Psoas muscle (tissue), 7 donors: ENCODE measurements at regions not wholly inside any gene's neighbourhood (a gene's known extent, or its start where the extent isn't known, plus 50 kb on each side); places are given as distances from the start of the nearest gene placed in this dataset.

Source experiments
- ATAC-seq, 4 donors: fragments of 200-7000 bp; cut with Tn5 transposase; one replicate each; pipeline ENCODE4 v1.9.1; 2020; ENCODE audit warnings: moderate library complexity in 3 of 4, mild to moderate bottlenecking in 2 of 4
- DNase-seq, 2 donors: peaks; one replicate each; pipeline ENCODE4 v3.0.0-alpha.2; 2020
- H3K27ac ChIP-seq: fragments of 200-600 bp; one replicate; pipeline ENCODE4 v1.8.0; 2022
- H3K27me3 ChIP-seq, 3 donors: fragments of 200-600 bp in 1 of 3; one replicate each; pipeline versions ENCODE4 v1.6.1 to v1.8.0; 2013 to 2022; ENCODE audit warnings: low read length in 2 of 3, mild to moderate bottlenecking in 2 of 3, moderate library complexity in 1 of 3; ENCODE audit not compliant: insufficient read depth in 3 of 3
- H3K36me3 ChIP-seq, 2 donors: fragments of 200-600 bp in 1 of 2; one replicate each; pipeline versions ENCODE4 v1.6.1 to v1.8.0; 2013 to 2022; ENCODE audit warnings: low read depth in 1 of 2, mild to moderate bottlenecking in 1 of 2, moderate library complexity in 1 of 2; ENCODE audit not compliant: insufficient read depth in 1 of 2
- H3K4me1 ChIP-seq: fragments of 200-600 bp; one replicate; pipeline ENCODE4 v1.8.0; 2022
- H3K4me3 ChIP-seq: fragments of 200-600 bp; one replicate; pipeline ENCODE4 v1.8.0; 2022; ENCODE audit warnings: mild to moderate bottlenecking
- H3K9me3 ChIP-seq: fragments of 200-600 bp; one replicate; pipeline ENCODE4 v1.8.0; 2022
- WGBS, 3 donors: extraction: QIAGEN DNeasy Blood & Tissue Kit; methylation state at CpG; one replicate each; pipeline versions ENCODE4 v1.1.6 to v1.1.7; 2013; 5-methylcytosine and 5-hydroxymethylcytosine counted together
- intact Hi-C, 2 donors: fragments of 100-400 bp; cut with DNase I; formaldehyde crosslinking; loops; one replicate each; pipeline versions ENCODE4 v1.11.0 to v1.14.2; 2022
- TF ChIP-seq, protein P1 (sequence below): fragments of 200-600 bp; IDR thresholded peaks from one replicate; pipeline ENCODE4 v1.8.0; 2022; ENCODE audit warnings: antibody characterized with exemption
- donor health status: healthy with polysubstance abuse.
- donor health status: DM: no; HTN: no; CAD: no; lungs with moderate emphysema.
- donor health status: Bipolar disorder and iron deficiency.
- donor health status: healthy.
- donor health status: DM: yes; HTN: yes; CAD: no.
- donor health status: DM: no; HTN: no; CAD: no.
- donor health status: DM: yes; HTN: yes; CAD: no.

DNA sequence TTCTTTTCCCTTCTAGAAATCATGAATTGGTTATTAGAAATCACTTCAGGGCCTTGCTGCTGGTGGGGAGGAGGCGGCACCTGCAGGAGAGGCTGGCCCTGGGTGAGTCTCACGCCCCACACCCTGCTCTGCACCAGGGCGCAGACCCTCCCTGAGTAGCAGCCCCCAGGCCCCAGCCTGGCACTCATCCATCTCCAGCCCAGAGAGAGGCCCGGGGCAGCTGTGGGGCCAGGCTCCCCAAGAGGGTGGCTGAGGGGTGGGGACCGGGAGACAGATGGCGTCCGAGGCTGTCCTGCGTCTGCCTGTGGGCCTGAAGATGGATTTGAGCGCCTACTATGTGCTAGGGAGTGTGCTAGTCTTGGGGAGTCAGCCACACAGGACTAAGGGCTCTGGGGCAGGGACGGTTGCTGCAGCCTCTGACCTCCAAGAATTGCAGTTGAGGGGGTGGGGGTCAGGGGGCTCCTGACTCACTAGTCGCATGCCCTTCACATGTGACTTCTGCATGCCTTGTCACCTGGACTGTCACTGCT is 59.6 kb upstream of the GATA5 start:
- DNase-seq (no peak), ATAC-seq (no peak)
- no peaks in the 10 kb centered on the region for H3K9me3 ChIP-seq
- no peaks in the 10 kb centered on the region for H3K27me3 ChIP-seq
- TF ChIP-seq, protein P1, sequence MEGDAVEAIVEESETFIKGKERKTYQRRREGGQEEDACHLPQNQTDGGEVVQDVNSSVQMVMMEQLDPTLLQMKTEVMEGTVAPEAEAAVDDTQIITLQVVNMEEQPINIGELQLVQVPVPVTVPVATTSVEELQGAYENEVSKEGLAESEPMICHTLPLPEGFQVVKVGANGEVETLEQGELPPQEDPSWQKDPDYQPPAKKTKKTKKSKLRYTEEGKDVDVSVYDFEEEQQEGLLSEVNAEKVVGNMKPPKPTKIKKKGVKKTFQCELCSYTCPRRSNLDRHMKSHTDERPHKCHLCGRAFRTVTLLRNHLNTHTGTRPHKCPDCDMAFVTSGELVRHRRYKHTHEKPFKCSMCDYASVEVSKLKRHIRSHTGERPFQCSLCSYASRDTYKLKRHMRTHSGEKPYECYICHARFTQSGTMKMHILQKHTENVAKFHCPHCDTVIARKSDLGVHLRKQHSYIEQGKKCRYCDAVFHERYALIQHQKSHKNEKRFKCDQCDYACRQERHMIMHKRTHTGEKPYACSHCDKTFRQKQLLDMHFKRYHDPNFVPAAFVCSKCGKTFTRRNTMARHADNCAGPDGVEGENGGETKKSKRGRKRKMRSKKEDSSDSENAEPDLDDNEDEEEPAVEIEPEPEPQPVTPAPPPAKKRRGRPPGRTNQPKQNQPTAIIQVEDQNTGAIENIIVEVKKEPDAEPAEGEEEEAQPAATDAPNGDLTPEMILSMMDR: no peak
- peak overlapping the region; percentile 97 for H3K27ac ChIP-seq
- no peak overlapping the region for H3K4me3 ChIP-seq
- no peaks in the 10 kb centered on the region for H3K36me3 ChIP-seq
- H3K4me1 ChIP-seq: peaks cover 48% of the 10 kb centered on the region
- intact Hi-C loops: loop anchor here in 1 of 2 donors (2.0 kb wide), 1 partner anchor 21 kb away; no protein-coding TSS in a partner anchor
- 67 to 80% (median 72%) methylated on average over 11 of the region's 11 CpGs for WGBS, 3 donors

DNA sequence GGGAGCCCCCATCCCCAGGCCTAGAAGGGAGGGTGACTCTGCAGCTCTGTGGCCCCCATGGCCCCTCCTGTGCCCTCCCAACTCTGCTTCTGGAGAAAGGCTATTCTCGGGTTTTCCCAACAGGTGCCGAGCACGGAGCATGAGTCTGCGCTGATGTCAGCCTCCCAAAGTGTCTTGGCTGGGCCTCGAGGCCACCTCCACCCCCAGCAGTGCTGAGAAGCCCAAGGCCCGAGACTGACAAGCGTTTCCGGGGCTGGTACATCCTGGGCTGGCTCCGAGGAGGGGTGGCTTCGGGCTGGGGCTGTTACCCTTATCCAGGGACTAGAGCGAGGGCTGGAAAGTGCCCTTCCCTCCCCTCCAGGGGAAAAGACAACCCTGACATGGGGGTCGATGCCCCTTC is 60.2 kb upstream of the GATA5 start:
- Histone ChIP-seq H3K9me3 (no peaks in the 10 kb centered on the region), H3K27ac (peak overlapping the region; percentile 97), H3K36me3 (no peaks in the 10 kb centered on the region), H3K27me3 (no peaks in the 10 kb centered on the region), H3K4me3 (no peak overlapping the region), H3K4me1 (peaks cover 54% of the 10 kb centered on the region)
- DNase-seq (peak; percentile 81 to 95), ATAC-seq (peak; percentile 80 to 84 (median 82))
- WGBS, 3 donors: 32 to 44% (median 36%) methylated on average over 12 of the region's 12 CpGs
- intact Hi-C loops: loop anchor here (2.0 kb wide), 2 partner anchors 15 to 21 kb away; no protein-coding TSS in a partner anchor
- TF ChIP-seq, protein P1: no peak

DNA sequence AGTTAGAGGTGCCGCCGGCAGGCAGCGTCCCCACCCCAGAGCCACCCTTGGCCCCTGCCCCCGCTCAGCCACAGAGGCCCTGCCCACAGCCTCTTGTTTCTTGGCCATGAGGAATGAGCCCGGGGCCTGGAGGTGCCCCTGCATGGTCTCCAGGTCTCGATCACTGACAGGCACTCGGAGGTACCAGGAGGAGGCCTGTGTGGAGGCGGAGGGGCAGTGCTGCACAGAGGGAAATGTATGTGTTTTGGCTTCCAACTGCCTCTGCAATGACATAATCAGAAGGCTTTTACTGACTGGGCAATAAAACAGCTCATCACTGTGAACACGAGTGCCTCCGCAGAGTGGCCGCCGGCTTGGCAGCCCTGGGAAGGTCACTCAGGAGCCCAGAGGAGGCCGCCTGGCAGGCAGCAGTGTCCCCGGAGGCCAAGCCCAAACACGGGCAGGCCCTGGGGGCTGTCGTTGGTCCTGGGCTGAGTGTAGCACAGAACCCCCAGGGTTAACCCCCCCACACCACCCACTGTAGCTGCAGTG is 61.1 kb upstream of the GATA5 start:
- no peaks in the 10 kb centered on the region for H3K9me3 ChIP-seq
- intact Hi-C loops: loop anchor here in 1 of 2 donors (2.0 kb wide), 1 partner anchor 14 kb away; no protein-coding TSS in a partner anchor
- WGBS, 3 donors: 20 to 34% (median 25%) methylated on average over 15 to 16 of the region's 16 CpGs

DNA sequence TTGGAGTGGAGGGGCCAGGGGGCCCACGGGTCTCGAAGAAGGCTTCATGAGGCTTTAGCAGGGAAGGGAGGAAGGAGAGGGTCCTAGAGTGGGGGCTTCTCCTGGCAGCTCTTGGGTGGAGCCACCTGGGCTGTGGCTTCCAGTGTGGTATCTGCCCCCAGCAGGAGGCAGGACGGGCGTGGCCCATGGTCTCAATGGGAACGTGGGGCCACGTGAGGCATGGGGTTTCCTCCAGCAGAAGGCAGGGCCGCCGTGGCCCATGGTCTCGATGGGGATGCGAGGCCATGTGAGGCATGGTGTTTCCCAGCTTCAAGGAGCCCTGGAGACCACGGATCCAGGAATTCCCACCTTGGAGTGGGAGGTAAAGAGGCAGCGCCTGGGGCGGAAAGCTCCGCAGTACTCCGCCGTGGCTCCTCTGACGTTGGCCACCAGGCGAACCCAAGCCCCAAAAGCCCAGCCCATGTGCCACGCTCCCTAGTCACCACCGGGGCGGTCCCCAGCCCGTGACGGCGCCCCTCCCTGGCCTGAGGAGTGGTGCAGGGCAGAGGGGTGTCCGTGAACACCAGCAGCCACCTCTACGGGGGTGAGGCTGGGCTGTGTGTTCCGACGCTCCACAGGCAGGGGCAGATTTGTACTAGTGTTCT is 62.0 kb upstream of the GATA5 start:
- ATAC-seq (no peak), DNase-seq (no peak)
- TF ChIP-seq, protein P1: no peak
- H3K4me1 ChIP-seq: peaks cover 54% of the 10 kb centered on the region
- H3K9me3 ChIP-seq: no peaks in the 10 kb centered on the region
- no peak overlapping the region for H3K4me3 ChIP-seq
- no peaks in the 10 kb centered on the region for H3K36me3 ChIP-seq
- H3K27ac ChIP-seq: peak overlapping the region; percentile 97
- no peaks in the 10 kb centered on the region for H3K27me3 ChIP-seq
- intact Hi-C loops: loop anchor here in 1 of 2 donors (2.0 kb wide), 1 partner anchor 13 kb away; no protein-coding TSS in a partner anchor
- WGBS, 3 donors: 88 to 92% (median 89%) methylated on average over 27 to 28 of the region's 28 CpGs

More for the DNA sequence above, 61.1 kb upstream of the GATA5 start:
- Histone ChIP-seq H3K4me1 (peaks cover 54% of the 10 kb centered on the region), H3K36me3 (no peaks in the 10 kb centered on the region), H3K27me3 (no peaks in the 10 kb centered on the region), H3K27ac (peak overlapping the region; percentile 97), H3K4me3 (no peak overlapping the region)
- ATAC-seq (peak; percentile 70 to 75 (median 74)), DNase-seq (peak; percentile 74 to 92)
- TF ChIP-seq, protein P1: no peak
